ENCODE measurements at regions not wholly inside any gene's neighbourhood (a gene's known extent, or its start where the extent isn't known, plus 50 kb on each side); places are given as distances from the start of the nearest gene placed in this dataset.

- TF ChIP-seq CTCF (conservative IDR thresholded peaks at IDR 0.05 in 1 of 2, IDR thresholded peaks at IDR 0.05 in 1 of 2; ENCODE audit: extremely low read depth in 1 of 2, insufficient read depth in 1 of 2, low read depth in 1 of 2, low read length in 2 of 2), result no peak
- TF ChIP-seq EZH2 (IDR thresholded peaks at IDR 0.05; ENCODE audit: borderline replicate concordance, low read length), result no peak
Measured at GRCh38 chr2:223357076-223357475, 245.1 kb downstream of the SCG2 start.

Measured in mammary epithelial cell (primary cell).